GM18511 (cell line): ENCODE measurements at regions not wholly inside any gene's neighbourhood (a gene's known extent, or its start where the extent isn't known, plus 50 kb on each side); places are given as distances from the start of the nearest gene placed in this dataset.

Experiments
- ATAC-seq: cut with Tn5 transposase; IDR thresholded peaks from one replicate; pipeline ENCODE4 v1.9.1; 2021; ENCODE audit warnings: mild to moderate bottlenecking, moderate library complexity; ENCODE audit not compliant: unreplicated experiment

DNA sequence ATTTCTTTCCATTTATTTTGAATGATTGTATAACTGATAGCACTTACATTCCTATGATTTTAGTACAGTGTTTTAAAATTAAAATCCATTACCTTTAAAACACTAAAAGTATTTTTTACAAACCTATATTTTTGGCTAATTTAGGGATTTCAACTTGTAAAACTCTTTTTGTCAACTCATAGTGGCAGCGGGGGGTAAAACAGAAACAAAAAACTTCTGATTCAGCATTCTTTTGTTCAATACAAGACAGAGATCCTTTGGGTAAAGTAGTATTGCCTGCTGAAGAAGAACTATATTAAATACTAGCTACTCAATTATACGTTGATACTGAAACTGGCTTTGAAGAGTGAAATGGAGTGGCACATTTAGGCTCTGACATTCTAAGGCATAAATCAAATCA, 437.4 kb upstream of the CDH19 start:
- no peak for ATAC-seq

DNA sequence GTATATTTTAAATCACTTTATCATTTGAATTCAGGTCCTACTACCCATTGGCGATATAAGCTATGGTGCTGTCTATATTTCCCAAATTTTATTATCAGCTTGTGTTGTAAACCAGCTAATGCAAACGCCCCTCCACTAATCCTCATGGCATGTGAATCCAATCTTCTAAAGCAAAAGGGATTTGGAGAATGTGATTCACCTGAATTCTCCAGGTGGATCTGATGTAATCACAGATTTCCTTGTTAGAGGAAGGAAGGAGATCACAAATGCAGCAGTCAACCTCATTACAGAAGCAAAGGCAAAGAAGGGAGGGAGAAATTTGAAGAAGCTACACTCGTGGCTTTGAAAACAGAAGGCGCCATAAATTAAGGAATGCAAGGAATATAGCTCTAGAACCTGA, 431.1 kb upstream of the CDH19 start:
- no peak for ATAC-seq

DNA sequence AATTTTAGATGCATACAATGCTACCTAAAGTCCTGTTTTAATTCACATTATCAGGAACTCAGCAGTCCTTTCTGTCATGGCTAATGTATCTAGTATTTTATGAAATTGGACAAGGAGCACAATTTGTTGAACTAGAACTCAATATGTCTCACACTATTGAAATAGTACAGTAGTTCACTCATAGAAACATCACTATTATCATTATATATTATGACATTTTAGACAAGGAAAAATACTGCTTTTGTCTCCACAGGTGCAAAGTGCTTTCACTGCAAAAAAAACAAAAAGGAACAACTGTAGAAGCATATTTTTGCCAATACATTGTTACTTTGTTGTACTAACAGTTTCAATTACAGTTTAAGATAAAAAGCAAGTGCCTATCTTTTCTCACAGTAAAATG, 419.2 kb upstream of the CDH19 start:
- no peak for ATAC-seq

DNA sequence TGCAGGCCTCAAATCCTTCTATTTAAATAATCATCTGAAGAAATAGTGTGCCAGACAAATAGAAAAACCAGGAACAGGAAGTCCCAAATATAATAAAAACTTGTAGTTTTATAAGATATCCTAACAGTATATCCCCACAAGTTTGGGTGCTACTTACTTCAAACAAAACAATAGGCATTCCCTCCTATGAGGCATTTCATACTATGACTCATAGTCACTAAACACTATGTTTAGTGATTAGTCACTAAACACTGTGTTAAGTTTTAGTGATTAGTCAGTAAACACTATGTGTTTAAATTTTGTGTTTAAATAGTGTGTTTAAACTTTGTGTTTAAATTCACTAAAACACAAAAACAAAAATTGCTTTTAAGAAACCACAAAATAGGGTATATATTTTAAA, 407.0 kb upstream of the CDH19 start:
- ATAC-seq, result no peak

DNA sequence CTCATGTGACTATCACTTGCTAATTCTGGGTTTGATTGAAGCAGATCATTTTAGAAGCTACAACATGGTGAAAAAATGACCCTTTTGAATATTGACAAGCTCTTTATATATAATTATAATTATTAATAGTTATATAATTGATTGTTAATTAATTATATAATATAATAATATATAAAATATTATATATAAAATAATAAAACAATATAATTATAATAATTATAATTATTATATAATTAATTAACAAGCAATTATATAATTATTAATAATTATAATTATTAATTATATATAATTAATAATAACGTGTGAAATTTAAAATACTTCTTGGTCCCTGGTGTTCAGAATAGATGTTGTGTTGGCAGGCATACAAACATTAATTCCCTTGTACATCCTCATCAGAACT, 404.1 kb upstream of the CDH19 start:
- ATAC-seq, result no peak

DNA sequence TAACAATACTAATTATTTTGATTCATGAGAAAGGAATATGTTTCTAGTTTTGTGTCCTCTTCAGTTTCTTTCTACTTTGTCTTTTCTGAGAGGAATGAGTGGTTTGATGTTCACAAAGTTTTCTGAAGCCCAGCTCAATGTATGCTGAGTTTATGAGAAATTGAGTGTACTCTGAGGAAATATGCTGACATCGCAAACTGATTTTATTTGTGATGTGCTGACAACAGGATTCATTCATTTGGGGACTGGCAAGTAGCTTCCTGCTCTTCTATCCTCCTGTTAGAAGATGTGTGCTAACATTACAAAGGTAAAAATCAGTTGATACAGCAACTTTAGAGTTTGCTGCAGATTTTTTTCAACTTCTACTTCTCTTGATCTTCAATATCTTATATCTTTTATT, 403.2 kb upstream of the CDH19 start:
- no peak for ATAC-seq

DNA sequence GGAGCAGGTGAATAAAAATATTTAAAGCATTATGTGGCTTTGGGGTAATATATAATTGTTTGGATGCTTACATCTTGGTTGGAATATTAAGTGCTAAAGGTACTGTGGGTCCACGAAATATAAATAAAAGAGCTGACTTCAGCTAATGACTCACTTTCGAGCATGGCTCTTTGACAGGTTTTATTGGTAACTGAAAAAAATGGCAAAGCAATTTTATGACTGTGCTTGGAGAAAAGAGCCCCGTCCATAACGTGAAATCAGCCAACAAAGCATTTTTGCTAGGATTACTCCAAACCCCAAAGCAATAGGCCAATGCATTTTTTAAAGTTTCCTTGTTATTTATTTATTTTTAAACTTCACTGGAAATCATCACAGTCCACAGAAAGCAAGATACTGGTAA, 397.2 kb upstream of the CDH19 start:
- no peak for ATAC-seq

DNA sequence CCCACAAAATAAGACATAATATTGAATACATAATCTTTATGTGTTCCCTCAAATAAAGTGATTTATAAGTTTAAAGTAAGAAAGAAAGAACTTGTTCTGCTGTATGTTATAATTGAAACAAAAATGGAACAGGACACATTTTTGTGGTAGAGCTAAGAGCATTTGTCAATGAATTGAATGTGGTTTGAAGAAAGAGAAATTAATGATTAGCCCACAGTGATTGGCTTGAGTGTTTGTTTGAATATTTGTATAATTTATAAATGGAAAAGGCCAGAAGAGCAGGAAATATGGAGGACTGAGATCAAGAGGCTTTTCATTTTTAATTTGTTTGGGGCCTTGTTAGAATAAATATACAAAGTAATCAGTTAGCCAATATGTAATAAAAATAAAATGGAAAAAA, 395.1 kb upstream of the CDH19 start:
- ATAC-seq, result no peak

DNA sequence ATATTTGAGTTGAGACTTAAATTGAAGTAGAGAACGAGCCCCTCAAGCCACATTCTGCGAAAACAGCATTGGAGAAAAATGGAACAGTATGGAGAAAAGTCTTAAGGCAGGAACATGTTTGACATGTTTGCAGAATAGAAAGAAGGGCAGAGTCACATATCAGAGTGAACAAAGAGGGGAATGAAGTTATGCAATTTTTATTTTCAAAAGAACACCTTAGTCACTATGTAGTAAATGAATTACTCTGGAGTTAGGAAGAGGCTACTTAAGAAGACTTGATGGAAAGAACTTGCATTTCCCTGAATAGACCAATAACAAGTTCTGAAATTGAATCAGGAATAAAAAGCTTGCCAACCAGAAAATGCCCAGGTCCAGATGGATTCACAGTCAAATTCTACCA, 391.4 kb upstream of the CDH19 start:
- no peak for ATAC-seq

DNA sequence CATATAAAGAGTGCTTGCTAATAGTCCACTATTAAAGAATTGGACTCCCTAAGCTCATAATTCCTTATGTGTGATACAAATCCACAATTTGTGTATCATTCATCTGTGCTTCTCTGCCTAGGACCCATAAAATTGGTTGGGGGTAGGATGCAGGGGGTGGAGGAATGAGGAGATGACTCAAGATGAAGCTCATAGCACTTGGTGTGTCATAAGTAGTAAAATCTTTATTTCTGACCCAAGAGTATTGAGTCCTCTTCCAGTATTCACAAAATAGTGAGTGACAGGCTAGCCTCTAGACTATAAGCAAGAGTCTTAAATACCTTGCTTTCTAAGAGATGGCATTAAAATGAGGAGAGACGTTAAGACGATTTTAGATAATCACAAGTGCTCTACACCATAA, 390.9 kb upstream of the CDH19 start:
- ATAC-seq, result no peak

DNA sequence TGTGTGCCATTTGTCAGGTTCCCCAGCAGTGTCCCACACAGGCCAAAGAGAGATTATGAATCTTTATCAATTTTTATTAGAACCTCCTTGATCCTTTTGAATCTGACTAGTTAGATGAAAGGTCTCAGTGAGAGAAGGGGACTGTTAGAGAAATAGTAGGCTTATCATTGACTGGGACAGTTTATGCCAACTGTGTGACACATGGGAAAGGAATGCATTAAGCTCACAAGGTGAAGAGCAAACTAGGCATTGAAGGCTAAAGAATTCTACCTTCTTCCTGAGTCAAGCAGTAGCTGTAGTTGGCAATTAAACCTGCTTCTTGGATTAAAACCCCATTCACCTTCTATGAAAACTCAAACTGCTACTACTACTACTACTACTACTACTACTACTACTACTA, 389.6 kb upstream of the CDH19 start:
- ATAC-seq, result no peak

DNA sequence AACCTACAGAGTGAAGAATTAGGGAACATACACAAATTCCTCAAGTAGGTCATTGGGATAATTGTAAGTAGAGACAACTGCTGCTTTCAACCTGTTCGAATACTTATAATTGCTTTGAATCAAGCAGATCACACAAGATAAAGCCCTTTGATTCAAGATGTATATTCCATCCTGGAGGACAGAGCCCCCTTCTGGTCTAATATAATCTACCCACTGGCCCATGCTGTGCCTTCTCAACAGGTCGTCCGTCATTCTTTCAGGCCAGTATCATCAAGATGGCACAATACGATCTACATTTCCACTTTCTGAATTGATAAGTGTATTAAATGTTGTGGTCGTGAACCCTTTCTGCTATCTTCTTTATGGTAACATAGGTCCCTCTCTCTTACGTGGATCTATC, 387.0 kb upstream of the CDH19 start:
- ATAC-seq, result no peak

DNA sequence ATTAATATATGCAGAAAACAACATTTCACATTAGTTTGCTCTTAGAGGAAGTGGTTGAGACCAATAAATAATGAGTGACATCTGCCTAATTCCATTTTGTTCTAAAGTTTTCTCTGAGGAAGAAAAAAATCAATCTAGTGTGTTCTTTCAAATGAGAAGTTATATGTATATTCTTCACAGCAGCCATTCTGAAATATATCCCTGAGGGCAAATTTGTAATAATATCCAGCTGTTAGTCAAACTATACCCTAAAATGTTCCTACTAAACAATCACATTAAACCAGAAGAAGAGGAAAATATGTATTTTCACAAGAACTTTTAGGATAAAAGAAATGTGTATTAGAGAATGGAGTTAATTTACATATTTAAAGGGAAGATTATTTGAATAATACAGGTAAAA, 375.1 kb upstream of the CDH19 start:
- ATAC-seq, result no peak

DNA sequence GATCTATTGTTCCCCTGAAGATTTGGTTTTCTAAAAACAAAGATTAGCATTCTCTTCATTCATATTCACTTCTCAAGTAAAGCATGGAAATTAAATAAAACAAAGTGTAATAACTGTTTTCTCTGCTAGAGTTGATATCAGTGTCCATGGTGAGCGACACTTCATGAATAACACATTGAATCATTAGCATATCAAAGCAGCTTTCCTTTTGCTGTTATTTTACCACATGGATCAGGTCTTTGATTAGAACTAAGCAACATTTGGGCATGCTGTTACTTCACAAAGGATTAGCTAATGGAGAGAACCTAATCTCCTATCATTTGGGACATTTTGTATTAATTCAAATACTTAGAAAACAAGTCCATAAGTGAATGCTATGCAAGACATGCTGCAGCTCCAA, 368.8 kb upstream of the CDH19 start:
- no peak for ATAC-seq

DNA sequence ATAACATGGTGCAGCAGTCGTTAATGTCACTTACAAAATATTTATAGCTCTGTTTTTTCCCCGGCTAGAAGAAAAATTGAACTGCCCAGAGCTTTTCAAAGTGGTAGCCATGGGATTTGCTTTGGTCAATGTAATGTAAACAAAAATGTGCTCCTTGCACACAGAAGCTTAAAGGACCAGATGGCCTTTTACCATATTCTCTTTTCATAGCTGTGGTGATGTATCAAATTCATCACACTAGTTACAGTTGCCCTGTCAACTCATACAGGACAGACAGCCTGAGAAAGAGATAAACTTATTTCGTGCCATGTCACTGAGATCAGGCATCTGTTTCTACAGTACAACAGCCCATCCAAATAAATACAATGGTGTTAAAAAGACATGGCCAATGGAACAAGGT, 368.1 kb upstream of the CDH19 start:
- ATAC-seq, result no peak

DNA sequence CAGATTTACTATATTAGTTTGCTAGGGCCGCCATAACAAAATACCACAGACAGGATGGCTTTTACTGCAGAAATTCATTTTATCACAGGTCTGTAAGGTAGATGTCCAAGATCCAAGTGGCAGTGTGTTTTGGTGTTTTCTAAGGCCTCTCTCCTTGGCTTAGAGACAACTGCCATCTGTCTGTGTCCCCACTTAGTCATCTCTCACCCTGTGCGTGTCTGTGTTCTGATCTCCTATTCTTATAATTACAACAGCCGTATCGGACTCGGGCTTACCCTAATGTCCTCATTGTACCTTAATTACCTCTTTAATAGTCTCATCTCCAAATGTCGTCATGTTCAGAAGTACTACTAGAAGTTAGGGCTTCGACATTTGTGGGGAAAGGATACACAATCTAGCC, 362.3 kb upstream of the CDH19 start:
- ATAC-seq, result no peak

DNA sequence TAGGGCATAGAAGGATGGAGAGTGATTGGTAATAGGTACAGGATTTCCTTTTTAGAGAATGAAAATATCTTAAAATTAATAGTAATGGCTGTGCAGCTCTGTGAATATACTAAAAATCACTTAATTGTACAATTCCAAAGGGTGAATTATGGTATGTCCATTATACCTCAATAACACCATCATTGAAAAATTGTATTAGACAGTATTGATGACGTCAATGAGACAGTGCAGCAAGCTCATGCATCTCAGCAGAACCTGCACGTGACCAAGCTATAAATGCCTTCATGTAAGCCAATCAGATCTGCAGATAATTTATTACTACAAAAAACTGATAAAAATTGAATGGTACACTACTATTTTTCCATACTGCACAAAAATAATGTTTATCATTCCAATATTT, 354.4 kb upstream of the CDH19 start:
- no peak for ATAC-seq

DNA sequence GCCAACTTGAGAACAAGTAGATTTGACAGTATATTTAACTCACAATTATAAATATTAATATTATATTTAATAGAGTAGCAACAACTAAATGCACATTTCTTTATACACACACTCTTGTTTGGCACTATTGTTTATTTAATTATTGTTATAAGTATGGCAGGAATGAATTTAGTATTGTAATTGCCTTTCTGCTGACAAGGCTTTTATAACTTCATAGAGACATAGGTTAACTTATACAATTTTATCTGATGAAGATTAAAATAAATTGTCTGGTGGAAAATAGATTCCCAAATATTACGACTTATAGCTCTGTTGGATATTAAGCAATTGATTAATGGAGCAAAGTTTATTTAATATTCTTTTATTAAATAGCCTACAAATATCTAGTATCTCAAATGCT, 347.9 kb upstream of the CDH19 start:
- no peak for ATAC-seq

DNA sequence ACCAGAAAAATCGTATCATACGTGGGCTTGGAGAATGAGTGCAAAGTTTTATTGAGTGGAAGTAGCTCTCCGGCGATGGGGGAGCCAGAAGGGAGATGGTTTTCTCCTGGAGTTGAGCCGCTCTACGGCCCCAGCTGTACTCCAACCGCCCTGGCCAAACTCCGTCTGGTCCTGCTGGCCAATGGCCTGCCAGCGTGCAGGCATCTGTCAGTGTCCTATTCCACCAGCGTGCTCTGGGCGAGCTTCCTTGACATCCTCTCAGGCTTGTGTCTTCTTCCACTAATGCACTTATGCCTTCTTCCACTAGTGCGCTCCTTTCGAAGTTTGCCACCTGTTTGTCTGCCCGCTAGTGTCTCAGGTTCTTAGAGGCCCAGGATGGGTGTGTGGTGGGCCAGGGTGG, 345.5 kb upstream of the CDH19 start:
- ATAC-seq, result no peak

DNA sequence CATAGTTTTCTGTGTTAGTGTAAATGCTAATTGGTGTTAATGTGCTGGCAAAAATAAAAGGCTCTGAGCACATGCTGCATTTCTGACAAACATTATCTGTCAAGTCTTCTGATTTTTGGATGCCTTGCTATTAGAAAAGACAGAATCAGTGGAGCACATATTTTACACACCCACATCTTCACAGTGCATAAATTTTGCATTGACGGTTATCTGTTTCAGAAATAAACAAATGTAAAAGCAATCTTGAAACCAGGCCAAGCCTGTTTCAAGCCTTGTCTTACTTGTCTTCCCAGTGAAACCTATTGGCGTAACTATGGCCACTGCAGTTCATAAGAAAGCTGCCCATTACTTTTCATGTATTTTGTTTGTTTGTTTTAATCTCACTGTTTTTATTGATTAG, 333.7 kb upstream of the CDH19 start:
- no peak for ATAC-seq

DNA sequence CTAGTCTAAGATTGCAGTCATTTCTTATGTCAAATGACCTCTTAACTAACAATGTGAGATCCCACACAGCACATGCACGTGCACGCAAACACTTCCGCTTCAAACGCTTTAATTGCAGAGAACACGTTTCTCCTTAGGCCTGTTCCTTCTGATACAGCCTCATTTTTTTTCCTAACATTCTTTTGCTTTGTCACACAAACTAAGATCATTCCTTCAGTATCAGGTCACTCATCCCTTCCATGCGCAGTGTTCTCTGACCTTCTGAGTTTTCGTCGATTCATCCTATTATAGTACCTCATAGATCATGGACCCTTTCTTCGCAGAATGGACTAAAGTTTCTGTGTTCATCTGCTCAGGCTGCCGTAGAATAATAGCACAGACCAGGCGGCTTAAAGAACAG, 327.1 kb upstream of the CDH19 start:
- no peak for ATAC-seq

DNA sequence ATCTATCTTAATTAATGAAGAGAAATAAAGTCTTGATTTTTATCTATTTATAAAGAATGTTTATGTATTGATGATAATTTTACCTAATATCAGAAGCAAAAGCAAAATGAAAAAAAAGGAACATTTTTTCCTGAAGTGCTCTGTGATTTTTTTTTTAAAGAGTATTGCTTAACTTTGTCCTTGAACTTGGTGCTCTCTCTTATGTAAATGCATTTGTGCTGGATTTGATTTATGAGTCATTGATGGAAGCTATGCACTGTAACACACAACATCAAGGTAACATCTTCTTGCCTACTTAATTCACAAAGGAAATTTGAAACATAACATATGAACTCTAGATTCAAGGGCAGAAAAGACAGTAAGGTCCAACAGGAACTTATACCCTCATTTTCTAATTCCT, 312.9 kb upstream of the CDH19 start:
- ATAC-seq, result no peak

DNA sequence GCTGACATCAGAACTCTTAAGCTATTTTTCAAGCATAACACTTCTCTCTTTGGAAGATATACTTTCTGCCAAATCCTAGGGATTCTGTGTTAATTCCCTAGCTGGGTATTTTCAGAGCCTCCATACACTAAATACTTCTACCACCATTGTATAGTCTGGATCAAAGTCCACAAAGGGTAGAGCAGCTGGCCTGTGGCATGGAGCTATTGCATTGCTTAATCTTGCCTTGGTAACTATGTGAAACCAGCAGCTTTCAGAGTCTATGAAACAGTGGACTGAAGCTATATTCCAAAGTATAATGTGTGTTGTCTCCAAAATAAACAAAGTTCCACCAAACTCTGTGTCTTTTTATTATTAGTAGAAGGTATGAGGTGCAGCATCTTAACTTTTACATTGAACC, 296.9 kb upstream of the CDH19 start:
- no peak for ATAC-seq

DNA sequence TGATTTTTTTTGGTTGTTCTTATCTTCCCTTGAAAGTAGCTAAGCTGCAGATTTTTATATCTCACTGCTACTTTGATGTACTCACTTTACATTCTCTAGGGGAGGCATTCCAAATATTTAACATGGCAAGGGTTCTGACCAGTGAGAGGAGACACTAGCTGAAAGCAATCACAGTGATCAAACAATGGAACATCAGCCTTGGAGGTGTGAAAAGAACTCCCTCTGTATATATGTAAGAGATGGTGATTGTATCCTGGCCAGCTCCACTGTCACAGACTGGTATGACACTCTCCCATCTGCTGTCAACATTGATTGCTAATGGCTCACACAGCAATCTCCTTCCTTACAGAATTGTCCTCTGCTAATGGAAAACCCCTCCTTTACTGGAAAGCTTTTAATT, 291.7 kb upstream of the CDH19 start:
- ATAC-seq, result no peak
